KG1 (cell line): ENCODE measurements at regions not wholly inside any gene's neighbourhood (a gene's known extent, or its start where the extent isn't known, plus 50 kb on each side); places are given as distances from the start of the nearest gene placed in this dataset.
"Not testable (repeated sequence)": the region's sequence is repeated elsewhere in the genome, so short reads cannot be mapped to it uniquely, and the experiment has no call there.

Source experiments
- DNase-seq: peaks from one replicate; lab custom pipeline; 2025; lab: John Stamatoyannopoulos, UW

- no peak for DNase-seq
These were observed 1144.8 kb downstream of the EPHA7 start for GRCh38 chr6:92274588-92274987.

- DNase-seq: no peak
These were observed 1145.7 kb downstream of the EPHA7 start for GRCh38 chr6:92273694-92274093.

DNA sequence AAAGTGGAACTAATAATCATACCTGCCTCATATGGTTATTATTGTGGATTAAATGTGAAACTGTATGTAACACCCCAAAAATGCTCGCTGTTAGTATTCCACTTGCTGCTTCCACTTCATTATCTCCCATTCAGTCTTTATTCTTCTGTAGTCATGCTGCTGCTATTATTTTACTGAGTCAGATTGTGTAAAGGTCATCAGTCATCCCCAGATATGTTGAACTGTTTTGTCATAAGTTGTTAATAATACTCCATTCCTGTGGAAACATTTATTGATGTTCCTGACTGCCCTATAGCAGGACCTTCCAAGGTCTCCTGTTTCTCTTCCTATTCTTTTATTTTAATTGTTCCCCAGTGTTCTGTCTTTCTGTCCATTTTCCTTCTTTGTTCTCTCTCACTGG, 1148.3 kb downstream of the EPHA7 start:
- no peak for DNase-seq

GRCh38 chr6:92270365-92270764, 1149.0 kb downstream of the EPHA7 start:
- DNase-seq: no peak

DNA sequence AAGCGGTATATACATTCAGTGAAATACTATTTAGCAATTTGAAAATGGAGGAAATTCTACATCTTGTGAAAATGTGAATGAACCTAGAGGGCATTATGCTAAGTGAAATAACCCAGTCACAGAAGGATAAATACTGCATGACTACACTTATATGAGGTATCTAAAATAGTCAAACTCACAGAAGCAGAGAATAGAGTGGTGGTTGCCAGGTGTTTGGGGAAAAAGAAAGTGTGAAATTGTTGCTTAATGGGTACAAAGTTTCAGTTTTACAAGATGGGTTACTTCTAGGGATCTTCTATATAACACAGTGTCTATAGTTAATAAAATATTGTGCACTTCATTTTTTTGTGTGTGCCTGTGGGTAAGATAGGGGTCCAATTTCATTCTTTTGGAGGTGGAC, 1152.0 kb downstream of the EPHA7 start:
- no peak for DNase-seq

DNA sequence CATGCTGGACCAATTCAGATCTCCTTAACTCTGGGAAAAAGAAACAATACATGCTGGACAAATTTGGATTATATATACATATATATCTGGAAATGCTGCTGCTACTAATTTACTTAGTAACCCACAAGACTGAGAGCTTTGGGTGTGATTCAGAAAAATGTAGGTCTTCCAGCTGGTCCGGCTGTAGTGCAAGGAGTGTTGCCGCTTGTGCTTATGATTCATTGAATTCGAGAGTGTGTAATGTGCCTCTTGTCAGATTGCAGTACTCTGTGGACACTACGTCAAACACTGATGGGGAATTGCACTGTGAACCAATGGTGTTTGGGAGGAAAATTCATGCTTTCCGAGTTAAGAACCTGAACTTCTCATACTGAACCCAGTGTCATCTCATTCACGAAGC, 1155.5 kb downstream of the EPHA7 start:
- DNase-seq: no peak

DNA sequence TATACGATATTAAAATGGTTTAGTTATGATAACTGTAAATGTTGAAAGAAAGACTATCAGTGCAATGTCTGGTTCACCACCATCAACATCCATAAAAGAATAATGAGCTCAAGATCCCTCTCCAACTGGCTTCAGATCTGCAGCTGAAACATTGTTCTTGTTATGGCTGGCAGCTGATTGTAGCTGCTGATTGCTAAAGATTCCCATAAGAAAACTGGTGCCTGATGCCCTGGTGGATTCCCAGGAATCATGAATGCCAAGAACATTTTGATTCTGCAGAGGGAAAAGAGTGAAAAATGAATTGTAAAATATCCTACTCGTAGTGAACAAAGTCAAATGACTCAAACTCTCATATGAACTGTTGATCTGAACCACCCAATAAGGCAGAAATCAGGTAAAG, 1160.2 kb downstream of the EPHA7 start:
- no peak for DNase-seq

GRCh38 chr6:92243315-92243714, 1176.0 kb downstream of the EPHA7 start:
- no peak for DNase-seq

GRCh38 chr6:92231171-92231701, 1188.1 kb downstream of the EPHA7 start:
- no peak for DNase-seq

DNA sequence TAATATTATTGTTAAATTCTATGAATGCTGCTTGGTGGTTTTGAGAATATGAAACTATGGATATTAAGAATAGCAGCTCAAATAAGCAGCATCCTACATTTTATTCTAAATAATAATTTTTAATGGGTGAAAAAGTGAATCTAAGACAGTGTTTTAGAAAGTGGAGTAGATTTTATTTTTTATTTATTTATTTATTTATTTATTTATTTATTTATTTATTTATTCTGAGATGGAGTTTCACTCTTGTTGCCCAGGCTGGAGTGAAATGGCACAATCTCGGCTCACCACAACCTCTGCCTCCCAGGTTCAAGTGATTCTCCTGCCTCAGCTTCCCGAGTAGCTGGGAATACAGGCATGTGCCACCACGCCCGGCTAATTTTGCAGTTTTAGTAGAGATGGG, 1199.4 kb downstream of the EPHA7 start:
- DNase-seq: not testable (repeated sequence)

GRCh38 chr6:92216717-92217116, 1202.6 kb downstream of the EPHA7 start:
- DNase-seq: no peak

DNA sequence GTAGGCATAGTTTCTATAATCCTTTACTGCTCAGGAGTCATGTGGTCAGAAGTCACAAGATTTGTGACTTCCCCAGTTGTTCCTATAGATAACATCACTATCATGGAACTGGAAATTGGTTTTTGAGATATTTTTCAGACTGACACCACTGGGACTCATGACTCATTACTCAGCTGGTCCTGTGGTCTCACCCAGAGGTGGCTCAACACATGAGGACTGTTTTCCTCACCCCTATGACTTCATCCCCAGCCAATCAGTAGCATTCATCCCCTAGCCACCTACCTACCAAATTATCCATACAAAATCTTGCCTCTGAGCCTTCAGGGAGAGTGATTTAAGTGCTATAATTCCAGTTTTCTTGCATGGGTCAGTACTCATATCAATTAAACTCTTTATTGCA, 1217.7 kb downstream of the EPHA7 start:
- DNase-seq: no peak

- DNase-seq: no peak
These were observed 1223.0 kb downstream of the EPHA7 start for GRCh38 chr6:92196325-92196724.

- no peak for DNase-seq
These were observed 1223.6 kb downstream of the EPHA7 start for GRCh38 chr6:92195796-92196195.

- no peak for DNase-seq
These were observed 1231.3 kb downstream of the EPHA7 start for GRCh38 chr6:92188016-92188415.

DNA sequence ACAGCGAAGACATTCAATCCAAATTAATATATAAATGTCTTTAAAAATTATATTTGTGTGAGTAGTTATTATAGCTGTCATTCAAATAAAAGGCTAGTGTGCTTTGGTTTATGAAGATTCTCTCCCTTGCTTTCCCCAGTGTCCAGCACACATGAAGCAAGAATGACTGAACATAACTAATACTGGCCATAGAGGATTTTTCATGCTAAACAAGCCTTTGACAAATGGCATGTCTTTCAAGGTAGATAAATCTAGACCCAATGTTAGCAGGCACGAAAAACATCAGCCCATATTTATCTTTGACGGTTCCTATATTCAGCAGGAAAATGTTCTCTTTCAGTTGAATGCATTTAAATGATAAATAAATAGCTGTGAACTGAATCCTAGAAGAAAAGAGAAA, 1234.4 kb downstream of the EPHA7 start:
- DNase-seq: no peak

GRCh38 chr6:92181347-92181746, 1238.0 kb downstream of the EPHA7 start:
- DNase-seq: no peak

- DNase-seq: no peak
These were observed 1239.3 kb downstream of the EPHA7 start for GRCh38 chr6:92180090-92180489.

DNA sequence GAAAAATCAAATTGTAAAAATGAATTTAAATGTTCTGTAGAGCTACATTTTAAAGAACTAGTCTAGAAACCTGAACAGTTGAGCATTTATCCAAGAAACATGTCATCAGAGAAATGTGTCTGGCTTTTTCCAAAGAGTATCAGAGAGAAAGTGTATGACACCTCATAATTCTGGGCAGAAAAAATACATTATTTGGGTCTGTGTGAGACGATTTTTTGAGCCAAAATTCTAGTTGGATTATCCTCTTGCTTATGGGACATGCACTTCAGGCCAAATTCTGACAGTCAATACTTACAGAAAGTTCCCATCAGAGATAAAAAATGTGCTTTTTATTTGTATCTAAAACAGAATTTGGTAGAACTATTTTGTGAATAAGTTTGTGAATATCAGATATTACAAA, 1242.7 kb downstream of the EPHA7 start:
- DNase-seq: no peak

DNA sequence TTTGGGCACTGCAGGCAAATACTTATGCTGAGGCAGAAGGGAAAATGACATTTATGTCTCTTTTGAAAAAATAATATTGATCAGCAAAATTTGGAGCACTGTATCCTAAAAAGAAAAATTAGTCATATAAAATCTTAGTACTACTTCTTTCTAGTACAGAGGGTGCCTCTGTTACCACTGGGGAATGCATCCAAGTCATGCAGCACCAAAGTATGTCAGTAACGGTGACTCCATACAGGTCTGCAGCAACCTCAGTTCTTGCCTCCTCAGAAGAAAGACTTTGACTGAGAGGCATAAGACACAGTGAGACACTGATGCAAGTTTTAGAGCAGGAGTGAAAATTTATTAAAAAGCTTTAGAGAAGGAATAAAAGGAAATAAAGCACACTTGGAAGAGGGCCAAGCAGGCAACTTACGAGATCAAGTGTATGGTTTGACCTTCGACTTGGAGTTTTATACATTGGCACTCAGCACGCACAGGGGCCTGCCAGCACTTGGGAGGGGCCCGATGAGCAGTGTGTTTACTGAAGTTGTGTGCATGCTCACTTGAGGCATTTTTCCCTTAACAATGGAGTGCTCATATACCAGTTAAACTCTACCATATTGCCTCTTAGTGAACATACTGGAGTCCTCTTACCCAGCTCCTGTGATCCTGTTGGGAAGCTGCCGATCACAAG, 1244.8 kb downstream of the EPHA7 start:
- DNase-seq: no peak

DNA sequence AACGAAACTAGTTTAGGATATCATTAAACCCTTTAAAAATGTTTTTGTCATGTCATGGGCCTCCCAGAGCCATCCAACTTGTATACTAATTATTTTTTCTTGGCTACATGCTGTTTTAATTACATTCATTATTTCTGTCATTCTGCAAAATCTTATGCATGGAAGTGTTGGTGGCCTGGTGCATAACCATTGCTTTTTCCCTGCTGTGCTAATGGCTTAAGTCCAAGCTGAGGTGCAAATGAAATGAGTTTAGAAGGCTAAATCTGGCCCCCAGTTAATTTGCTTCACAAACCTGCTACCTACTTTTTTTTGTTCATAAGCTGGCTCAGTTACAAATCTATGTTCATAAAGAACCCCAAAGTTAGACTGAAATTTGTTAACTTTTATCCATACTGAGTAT, 1249.9 kb downstream of the EPHA7 start:
- no peak for DNase-seq

DNA sequence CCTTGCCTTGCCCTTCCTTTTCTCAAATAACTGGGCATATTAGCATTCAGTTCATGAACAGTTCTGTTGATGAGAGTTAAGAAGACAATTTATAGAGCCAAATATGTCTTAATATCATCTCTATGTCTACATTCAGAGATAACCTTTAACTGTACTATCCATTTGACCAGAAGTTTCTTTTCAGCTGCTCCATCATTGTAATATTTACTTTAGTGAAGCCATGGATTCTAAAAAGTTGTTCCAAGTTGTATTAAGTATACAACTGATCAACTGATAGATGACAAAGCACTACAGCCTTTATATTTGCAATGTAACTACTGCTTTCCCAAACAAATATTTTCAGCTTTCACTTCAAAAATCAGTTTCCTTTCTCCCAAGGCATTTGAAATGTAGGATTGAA, 1252.7 kb downstream of the EPHA7 start:
- DNase-seq: no peak

DNA sequence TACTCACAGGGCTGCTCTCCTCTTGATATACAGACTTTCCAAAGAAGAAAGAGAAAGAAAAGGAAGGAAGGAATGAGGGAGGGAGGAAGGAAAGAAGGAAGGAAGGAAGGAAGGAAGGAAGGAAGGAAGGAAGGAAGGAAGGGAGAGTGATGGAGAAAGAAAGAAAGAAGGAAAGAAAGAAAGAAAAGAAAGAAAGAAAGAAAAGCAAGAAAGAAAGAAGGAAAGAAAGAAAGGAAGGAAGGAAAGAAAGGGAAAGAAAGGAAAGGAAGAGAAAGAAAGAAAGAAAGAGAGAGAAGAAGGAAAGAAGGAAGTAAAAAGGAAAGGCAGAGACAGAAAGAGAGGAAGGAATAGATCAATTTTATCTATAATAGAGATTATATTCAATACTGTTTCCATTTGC, 1257.4 kb downstream of the EPHA7 start:
- no peak for DNase-seq

DNA sequence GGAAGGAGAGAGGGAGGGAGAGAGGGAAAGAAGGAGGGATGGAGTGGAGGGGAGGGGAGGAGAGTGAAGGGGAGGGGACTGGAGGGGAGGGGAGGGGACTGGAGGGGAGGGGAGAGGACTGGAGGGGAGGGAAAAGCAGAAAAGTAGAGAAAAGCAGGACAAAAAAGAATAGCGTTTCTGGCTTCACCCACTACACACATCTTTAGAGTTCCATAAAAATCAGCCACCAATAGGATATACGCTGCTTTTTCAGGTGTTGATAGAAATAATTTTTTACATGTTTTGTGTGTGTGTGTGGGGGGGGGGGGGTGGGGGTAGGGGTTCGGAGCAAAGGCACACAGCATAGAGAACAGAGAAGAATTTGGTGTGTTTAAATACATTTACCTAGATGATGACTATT, 1259.1 kb downstream of the EPHA7 start:
- no peak for DNase-seq
